K562 (cell line): ENCODE measurements at regions not wholly inside any gene's neighbourhood (a gene's known extent, or its start where the extent isn't known, plus 50 kb on each side); places are given as distances from the start of the nearest gene placed in this dataset.

ENCODE experiments used
- E4F1 ChIP-seq: fragments of 250-450 bp; sonication (Bioruptor Pico); IDR thresholded peaks from 2 replicates; pipeline ENCODE4 v1.5.0; 2021; ENCODE audit warnings: mild to moderate bottlenecking, borderline replicate concordance
- EGR1 ChIP-seq: fragments of 450-650 bp; conservative IDR thresholded peaks from 2 replicates; pipeline ENCODE4 v1.6.1; 2017; ENCODE audit warnings: mild to moderate bottlenecking
- EP300 ChIP-seq: IDR thresholded peaks from 2 replicates; pipeline ENCODE4 v1.6.1; 2012; ENCODE audit warnings: low read length, improper control_type of control experiment
- FOS ChIP-seq: IDR thresholded peaks from 3 replicates; pipeline ENCODE4 v1.6.1; 2011; ENCODE audit not compliant: insufficient read length; ENCODE audit errors: extremely low read depth
- HDGF ChIP-seq: fragments of 450-650 bp; IDR thresholded peaks from 2 replicates; pipeline ENCODE4 v1.6.1; 2016
- MCM2 ChIP-seq: fragments of 450-650 bp; IDR thresholded peaks from 2 replicates; pipeline ENCODE4 v1.6.1; 2017; ENCODE audit warnings: low read depth, mild to moderate bottlenecking
- POLR2A ChIP-seq: fragments of 450-650 bp; conservative IDR thresholded peaks from 2 replicates; pipeline ENCODE4 v1.6.1; 2016
- RCOR1 ChIP-seq, 2 experiments: IDR thresholded peaks; 2 replicates each; pipeline ENCODE4 v1.6.1; 2012; ENCODE audit warnings: low read depth in 2 of 2, low read length in 2 of 2, borderline replicate concordance in 1 of 2, improper control_type of control experiment in 1 of 2
- SRF ChIP-seq, 2 experiments: fragments of 250-450, 450-650 bp in 1 of 2; sonication (Bioruptor Pico) in 1 of 2; sonication (generic) in 1 of 2; formaldehyde crosslinking; IDR thresholded peaks; 2 replicates each; pipeline versions ENCODE4 v1.5.0 to v1.5.1; 2020 to 2022; ENCODE audit warnings: mild to moderate bottlenecking in 1 of 2, missing genetic modification reagents in 1 of 2
- THRAP3 ChIP-seq: fragments of 450-650 bp; IDR thresholded peaks from 2 replicates; pipeline ENCODE4 v1.6.1; 2016; ENCODE audit warnings: mild to moderate bottlenecking, inconsistent platforms, borderline replicate concordance
- TF ChIP-seq, protein P1 (sequence below), 3 experiments: IDR thresholded peaks in 2 of 3; conservative IDR thresholded peaks in 1 of 3; 2 replicates each; pipeline ENCODE4 v1.5.1; 2011 to 2012; ENCODE audit warnings: low read length in 3 of 3, mild to moderate bottlenecking in 3 of 3, control low read depth in 2 of 3, improper control_type of control experiment in 1 of 3, inconsistent platforms in 1 of 3, low read depth in 1 of 3, mixed read lengths in 1 of 3, moderate library complexity in 1 of 3; ENCODE audit not compliant: insufficient read depth in 2 of 3

GRCh38 chr6:93592417-93592816 is 173.1 kb upstream of the EPHA7 start:
- TF ChIP-seq POLR2A (no peak), EGR1 (no peak), FOS (no peak), SRF (CRISPR knock-in tag; IDR thresholded peaks at IDR 0.05) (no peak), EP300 (no peak), E4F1 (CRISPR knock-in tag) (no peak), MCM2 (no peak), HDGF (no peak), THRAP3 (no peak), RCOR1 (IDR thresholded peaks at IDR 0.05; ENCODE audit: borderline replicate concordance in 1 of 2, low read depth in 2 of 2, low read length in 2 of 2) (no peak)
- TF ChIP-seq, protein P1, sequence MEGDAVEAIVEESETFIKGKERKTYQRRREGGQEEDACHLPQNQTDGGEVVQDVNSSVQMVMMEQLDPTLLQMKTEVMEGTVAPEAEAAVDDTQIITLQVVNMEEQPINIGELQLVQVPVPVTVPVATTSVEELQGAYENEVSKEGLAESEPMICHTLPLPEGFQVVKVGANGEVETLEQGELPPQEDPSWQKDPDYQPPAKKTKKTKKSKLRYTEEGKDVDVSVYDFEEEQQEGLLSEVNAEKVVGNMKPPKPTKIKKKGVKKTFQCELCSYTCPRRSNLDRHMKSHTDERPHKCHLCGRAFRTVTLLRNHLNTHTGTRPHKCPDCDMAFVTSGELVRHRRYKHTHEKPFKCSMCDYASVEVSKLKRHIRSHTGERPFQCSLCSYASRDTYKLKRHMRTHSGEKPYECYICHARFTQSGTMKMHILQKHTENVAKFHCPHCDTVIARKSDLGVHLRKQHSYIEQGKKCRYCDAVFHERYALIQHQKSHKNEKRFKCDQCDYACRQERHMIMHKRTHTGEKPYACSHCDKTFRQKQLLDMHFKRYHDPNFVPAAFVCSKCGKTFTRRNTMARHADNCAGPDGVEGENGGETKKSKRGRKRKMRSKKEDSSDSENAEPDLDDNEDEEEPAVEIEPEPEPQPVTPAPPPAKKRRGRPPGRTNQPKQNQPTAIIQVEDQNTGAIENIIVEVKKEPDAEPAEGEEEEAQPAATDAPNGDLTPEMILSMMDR (IDR thresholded peaks at IDR 0.05 in 2 of 3, conservative IDR thresholded peaks at IDR 0.05 in 1 of 3; ENCODE audit: insufficient read depth in 2 of 3, low read depth in 1 of 3, low read length in 3 of 3): no peak
